Activated CD4-positive, alpha-beta T cell treated with anti-CD3 and anti-CD28 coated beads for 36 hours (primary cell): ENCODE measurements at regions not wholly inside any gene's neighbourhood (a gene's known extent, or its start where the extent isn't known, plus 50 kb on each side); places are given as distances from the start of the nearest gene placed in this dataset.
"Not testable (repeated sequence)": the region's sequence is repeated elsewhere in the genome, so short reads cannot be mapped to it uniquely, and the experiment has no call there.

Experiments used
- ATAC-seq: fragments of 200-7000 bp; cut with Tn5 transposase; one replicate; pipeline ENCODE4 v1.10.0; 2021; ENCODE audit warnings: mild to moderate bottlenecking, moderate library complexity
- CTCF ChIA-PET: fragments of 350-600 bp; sonication (Branson Sonifier 250); formaldehyde crosslinking; loops from one replicate; lab custom pipeline; 2021; ENCODE audit warnings: antibody characterized with exemption; lab: Charles Lee
- POLR2A ChIA-PET: fragments of 350-600 bp; sonication (Branson Sonifier 250); formaldehyde crosslinking; loops from one replicate; lab custom pipeline; 2021; ENCODE audit warnings: antibody characterized with exemption, inconsistent platforms; lab: Charles Lee
- DNase-seq: peaks from one replicate; pipeline ENCODE4 v3.0.0-alpha.2; 2020
- H3K27ac Mint-ChIP-seq: one replicate; pipeline ENCODE4 v1.8.0; 2021; ENCODE audit warnings: mixed read lengths
- H3K27me3 Mint-ChIP-seq: one replicate; pipeline ENCODE4 v1.8.0; 2021; ENCODE audit warnings: mixed read lengths
- H3K36me3 Mint-ChIP-seq: one replicate; pipeline ENCODE4 v1.8.0; 2021; ENCODE audit warnings: low read depth, mixed read lengths
- H3K4me1 Mint-ChIP-seq: one replicate; pipeline ENCODE4 v1.8.0; 2021; ENCODE audit warnings: mixed read lengths
- H3K4me3 Mint-ChIP-seq: one replicate; pipeline ENCODE4 v1.8.0; 2021; ENCODE audit warnings: mild to moderate bottlenecking, moderate library complexity, mixed read lengths
- H3K9me3 Mint-ChIP-seq: one replicate; pipeline ENCODE4 v1.8.0; 2021; ENCODE audit warnings: low read depth, mixed read lengths
- intact Hi-C, 2 experiments: fragments of 100-400 bp; cut with DNase I in 1 of 2; cut with micrococcal nuclease in 1 of 2; formaldehyde crosslinking; loops; one replicate each; pipeline versions ENCODE4 v1.14.2 to v1.15.1; 2022 to 2024; cut with DNase I, micrococcal nuclease

DNA sequence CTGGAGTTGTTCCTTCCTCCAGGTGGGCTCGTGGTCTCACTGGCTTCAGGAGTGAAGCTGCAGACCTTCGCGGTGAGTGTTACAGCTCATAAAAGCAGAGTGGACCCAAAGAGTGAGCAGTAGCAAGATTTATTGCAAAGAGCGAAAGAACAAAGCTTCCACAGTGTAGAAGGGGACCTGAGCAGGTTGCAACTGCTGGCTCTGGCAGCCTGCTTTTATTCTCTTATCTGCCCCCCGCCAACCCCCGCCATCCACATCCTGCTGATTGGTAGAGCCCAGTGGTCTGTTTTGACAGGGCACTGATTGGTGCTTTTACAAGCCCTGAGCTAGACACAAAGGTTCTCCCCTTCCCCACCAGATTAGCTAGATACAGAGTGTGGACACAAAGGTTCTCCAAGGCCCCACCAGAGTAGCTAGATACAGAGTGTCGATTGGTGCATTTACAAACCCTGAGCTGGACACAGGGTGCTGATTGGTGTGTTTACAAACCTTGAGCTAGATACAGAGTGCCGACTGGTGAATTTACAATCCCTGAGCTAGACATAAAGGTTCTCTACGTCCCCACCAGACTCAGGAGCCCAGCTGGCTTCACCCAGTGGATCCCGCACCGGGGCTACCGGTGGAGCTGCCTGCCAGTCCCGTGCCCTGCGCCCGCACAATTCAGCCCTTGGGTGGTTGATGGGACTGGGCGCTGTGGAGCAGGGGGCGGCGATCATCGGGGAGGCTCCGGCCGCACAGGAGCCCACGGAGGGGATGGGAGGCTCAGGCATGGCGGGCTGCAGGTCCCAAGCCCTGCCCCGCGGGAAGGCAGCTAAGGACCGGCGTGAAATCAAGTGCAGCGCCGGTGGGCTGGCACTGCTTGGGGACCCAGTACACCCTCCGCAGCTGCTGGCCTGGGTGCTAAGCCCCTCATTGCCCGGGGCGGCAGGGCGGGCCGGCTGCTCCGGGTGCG lies 999.5 kb upstream of the SPRY2 start:
- H3K27ac Mint-ChIP-seq, DNase-seq, H3K4me3 Mint-ChIP-seq, H3K4me1 Mint-ChIP-seq, CTCF ChIA-PET, H3K36me3 Mint-ChIP-seq, H3K27me3 Mint-ChIP-seq, intact Hi-C loops, POLR2A ChIA-PET, ATAC-seq, H3K9me3 Mint-ChIP-seq: not testable (repeated sequence)

DNA sequence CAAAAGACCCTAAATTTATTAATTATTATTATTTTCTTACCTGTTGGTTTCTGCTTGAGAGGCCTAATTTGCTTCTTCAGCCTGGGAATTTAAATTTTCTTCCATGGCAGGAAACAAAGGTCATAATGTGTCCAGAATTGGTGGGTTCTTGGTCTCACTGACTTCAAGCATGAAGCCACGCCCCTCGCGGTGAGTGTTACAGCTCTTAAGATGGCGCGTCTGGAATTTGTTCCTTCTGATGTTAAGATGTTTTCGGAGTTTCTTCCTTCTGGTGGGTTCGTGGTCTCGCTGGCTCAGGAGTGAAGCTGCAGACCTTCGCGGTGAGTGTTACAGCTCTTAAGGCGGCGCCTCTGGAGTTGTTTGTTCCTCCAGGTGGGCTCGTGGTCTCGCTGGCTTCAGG lies 998.7 kb upstream of the SPRY2 start:
- H3K27me3 Mint-ChIP-seq, intact Hi-C loops, DNase-seq: not testable (repeated sequence)

DNA sequence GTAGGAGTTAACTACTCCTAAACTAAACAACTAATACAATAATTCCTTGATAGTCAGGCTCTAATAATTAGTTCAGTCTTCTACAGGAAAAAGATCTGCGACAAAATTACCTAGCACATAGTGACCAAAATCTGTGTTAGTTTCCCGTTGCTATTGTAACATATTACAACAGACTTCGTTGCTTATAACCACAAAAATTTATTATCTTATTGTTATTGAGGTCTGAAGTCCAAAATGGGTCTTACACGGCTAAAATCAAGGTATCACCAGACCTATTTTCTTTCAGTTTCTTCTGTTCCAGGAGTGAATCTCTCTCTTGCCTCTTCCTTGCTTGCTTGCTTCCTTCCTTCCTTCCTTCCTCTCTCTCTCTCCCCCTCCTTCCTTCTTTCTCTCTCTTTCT lies 993.6 kb upstream of the SPRY2 start:
- H3K4me3 Mint-ChIP-seq = no peak overlapping the region
- ChIA-PET POLR2A (no interaction called here), CTCF (no interaction called here)
- peaks cover 13% of the 10 kb centered on the region for H3K9me3 Mint-ChIP-seq
- DNase-seq (no peak), ATAC-seq (no peak)
- no peak overlapping the region for H3K27ac Mint-ChIP-seq
- intact Hi-C loops = no loop called here
- H3K36me3 Mint-ChIP-seq = no peaks in the 10 kb centered on the region
- no peaks in the 10 kb centered on the region for H3K27me3 Mint-ChIP-seq
- no peaks in the 10 kb centered on the region for H3K4me1 Mint-ChIP-seq

More for the DNA sequence above, 998.7 kb upstream of the SPRY2 start:
- H3K9me3 Mint-ChIP-seq, H3K36me3 Mint-ChIP-seq, ATAC-seq, POLR2A ChIA-PET, CTCF ChIA-PET, H3K27ac Mint-ChIP-seq, H3K4me3 Mint-ChIP-seq, H3K4me1 Mint-ChIP-seq: not testable (repeated sequence)

DNA sequence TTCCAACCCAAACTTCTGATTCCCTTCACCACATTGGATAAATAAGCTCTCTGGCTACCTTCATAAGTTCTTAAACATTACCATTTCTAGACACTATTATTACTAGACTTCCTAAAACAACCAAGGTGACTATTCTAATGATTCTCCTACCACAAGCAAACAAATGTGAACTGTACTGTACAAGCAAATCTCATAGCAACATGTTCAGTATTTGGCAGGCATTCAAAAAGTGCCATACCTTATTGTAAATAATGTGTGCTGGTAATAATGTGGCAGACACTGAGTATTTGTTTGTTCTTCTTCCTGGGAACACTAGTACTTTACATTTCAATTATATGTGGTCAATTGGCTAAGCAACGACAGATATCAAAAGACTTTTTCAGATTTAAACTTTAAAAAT lies 986.0 kb upstream of the SPRY2 start:
- Mint-ChIP-seq H3K4me3 (no peak overlapping the region), H3K36me3 (no peaks in the 10 kb centered on the region), H3K27ac (no peak overlapping the region), H3K27me3 (no peaks in the 10 kb centered on the region), H3K9me3 (peaks cover 9% of the 10 kb centered on the region), H3K4me1 (no peaks in the 10 kb centered on the region)
- intact Hi-C loops = no loop called here
- ATAC-seq (no peak), DNase-seq (no peak)
- CTCF ChIA-PET = no interaction called here
- POLR2A ChIA-PET = no interaction called here

DNA sequence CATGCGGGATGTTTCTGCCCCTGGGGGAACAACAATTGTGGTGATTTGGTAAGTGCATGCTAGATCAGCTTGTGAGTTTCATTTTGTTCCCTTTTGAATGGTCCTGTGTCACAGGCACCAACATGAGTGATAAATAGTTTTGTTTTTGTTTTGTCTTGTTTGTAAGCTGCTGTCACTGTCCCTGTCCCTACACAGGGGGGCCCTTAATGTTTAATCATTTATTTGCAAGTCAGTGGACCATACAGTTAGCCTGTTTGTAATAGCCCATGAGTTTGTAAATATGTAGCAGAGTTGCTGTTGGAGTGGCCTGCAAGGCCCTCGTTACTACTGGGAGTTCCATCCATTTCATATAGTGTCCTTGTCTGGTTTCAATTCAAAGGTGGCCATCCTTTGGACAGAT lies 979.6 kb upstream of the SPRY2 start:
- ATAC-seq (no peak), DNase-seq (no peak)
- Mint-ChIP-seq H3K4me3 (no peak overlapping the region), H3K36me3 (no peaks in the 10 kb centered on the region), H3K27me3 (no peaks in the 10 kb centered on the region), H3K9me3 (peaks cover 7% of the 10 kb centered on the region), H3K4me1 (no peaks in the 10 kb centered on the region), H3K27ac (no peak overlapping the region)
- intact Hi-C loops = no loop called here
- POLR2A ChIA-PET = no interaction called here
- CTCF ChIA-PET = no interaction called here

DNA sequence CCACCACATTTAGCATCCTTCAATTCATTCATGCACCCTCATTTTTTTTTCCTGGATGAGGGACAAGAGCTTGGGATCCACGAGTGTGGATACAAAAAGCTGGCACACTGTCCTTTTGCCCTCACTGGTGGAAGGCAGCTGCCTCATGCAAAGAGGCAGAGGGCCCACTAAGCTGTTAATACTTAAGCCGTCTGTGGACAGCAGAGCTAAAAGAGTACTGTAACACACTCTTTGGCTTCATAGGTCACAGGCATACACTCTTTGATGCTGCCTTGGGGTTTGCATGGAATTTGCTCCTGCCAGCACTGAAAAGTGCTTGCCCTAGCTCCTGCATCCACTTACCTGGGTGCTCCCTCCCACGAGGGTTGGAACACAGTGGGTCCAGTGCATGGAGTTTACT lies 978.4 kb upstream of the SPRY2 start:
- ChIA-PET POLR2A (interaction anchor here (0.7 kb wide), 1 partner anchor 267 kb away, joined by 3 read pairs; no protein-coding TSS in a partner anchor), CTCF (interaction anchor here (0.6 to 0.7 kb wide), 2 partner anchors 18 to 42 kb away, joined by 3 read pairs; no protein-coding TSS in a partner anchor)
- no peak for ATAC-seq

DNA sequence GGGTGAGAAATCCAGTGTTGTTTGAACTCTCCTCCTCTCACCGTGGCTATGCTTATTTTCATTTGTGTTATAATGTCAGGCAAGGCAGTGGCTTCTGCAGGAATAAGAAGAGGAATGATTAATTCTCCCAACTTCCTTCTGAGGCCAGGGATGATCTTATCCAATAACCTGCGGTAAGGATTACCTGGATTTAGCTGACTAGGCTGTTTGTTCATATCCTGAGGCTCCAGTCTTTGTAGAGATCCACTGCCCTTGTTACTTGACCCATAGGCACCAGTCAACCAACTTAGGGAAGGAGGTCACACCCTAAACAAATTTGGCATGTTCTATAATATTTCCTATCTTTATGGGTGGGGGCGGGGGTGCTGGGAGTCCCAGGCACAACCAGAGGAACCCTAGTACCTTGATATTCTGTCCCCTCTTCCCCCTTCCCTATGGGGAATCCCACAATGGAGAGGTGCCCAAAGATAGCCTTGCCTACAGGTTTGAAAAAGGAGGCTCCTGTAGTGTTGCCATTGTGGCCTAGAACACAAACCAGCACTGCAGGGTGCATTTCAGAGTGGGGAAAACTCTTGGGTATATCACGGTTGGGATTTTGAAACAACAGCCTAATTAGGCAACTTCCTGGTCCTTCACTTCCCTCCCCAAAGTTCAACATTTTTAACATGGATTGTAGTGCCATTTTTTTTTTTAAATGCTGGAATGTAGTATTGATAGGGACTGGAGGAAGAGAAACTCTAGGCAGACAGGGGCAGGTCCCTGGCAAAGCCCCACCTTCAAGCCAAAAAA lies 977.5 kb upstream of the SPRY2 start:
- no peak overlapping the region for H3K4me3 Mint-ChIP-seq
- ChIA-PET CTCF (no interaction called here), POLR2A (interaction anchor here (0.7 kb wide), 1 partner anchor 266 kb away, joined by 3 read pairs; no protein-coding TSS in a partner anchor)
- no peak overlapping the region for H3K27ac Mint-ChIP-seq
- H3K27me3 Mint-ChIP-seq = no peaks in the 10 kb centered on the region
- H3K4me1 Mint-ChIP-seq = no peaks in the 10 kb centered on the region
- H3K36me3 Mint-ChIP-seq = no peaks in the 10 kb centered on the region
- no peak for ATAC-seq
- DNase-seq = no peak
- H3K9me3 Mint-ChIP-seq = peaks cover 7% of the 10 kb centered on the region
- intact Hi-C loops = no loop called here

More for the DNA sequence above, 978.4 kb upstream of the SPRY2 start:
- peaks cover 7% of the 10 kb centered on the region for H3K9me3 Mint-ChIP-seq
- DNase-seq = no peak
- intact Hi-C loops = no loop called here
- H3K4me3 Mint-ChIP-seq = no peak overlapping the region
- H3K27ac Mint-ChIP-seq = no peak overlapping the region
- no peaks in the 10 kb centered on the region for H3K27me3 Mint-ChIP-seq
- no peaks in the 10 kb centered on the region for H3K36me3 Mint-ChIP-seq
- no peaks in the 10 kb centered on the region for H3K4me1 Mint-ChIP-seq

DNA sequence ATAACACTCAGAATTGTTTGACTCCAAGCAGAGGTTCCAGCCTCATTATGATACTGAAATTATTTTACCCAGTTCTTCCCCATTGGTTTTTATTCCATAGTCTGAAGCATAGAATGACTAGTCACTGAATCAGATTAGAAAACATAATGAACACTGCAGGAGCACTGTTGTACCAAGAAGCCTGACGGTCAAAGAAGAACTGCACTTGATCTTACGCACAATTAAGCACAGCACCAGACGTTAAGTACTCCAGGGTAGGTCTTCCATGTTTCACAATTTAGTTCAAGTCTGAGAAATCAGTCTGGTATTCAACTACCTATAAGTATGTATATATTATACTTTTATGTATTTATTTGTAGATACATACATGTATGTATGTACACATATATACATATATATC lies 973.5 kb upstream of the SPRY2 start:
- no peak overlapping the region for H3K4me3 Mint-ChIP-seq
- CTCF ChIA-PET = no interaction called here
- ATAC-seq = no peak

DNA sequence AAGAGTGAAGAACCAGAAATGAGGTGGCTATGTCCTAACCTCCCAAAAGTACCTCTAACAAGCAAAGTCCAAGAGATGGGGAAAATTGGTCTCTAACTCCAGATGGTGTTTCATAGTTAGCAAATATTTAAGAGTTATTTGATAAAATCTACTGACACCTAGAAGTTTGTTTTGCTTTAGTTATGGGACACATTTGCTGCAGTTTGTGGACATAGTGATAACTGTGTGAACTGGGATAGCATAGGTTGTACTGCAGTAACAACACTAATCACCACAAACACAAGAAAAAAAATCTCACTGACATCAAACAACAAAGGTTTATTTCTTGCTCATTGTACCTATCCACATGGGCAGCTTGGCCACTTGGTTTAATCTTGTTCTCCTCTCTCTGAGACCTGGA lies 965.0 kb upstream of the SPRY2 start:
- no peaks in the 10 kb centered on the region for H3K27me3 Mint-ChIP-seq
- H3K36me3 Mint-ChIP-seq = no peaks in the 10 kb centered on the region
- no peak for DNase-seq
- ATAC-seq = no peak
- POLR2A ChIA-PET = no interaction called here
- CTCF ChIA-PET = no interaction called here
- H3K4me3 Mint-ChIP-seq = no peak overlapping the region
- no peaks in the 10 kb centered on the region for H3K4me1 Mint-ChIP-seq
- peaks cover 6% of the 10 kb centered on the region for H3K9me3 Mint-ChIP-seq
- no peak overlapping the region for H3K27ac Mint-ChIP-seq
- intact Hi-C loops = no loop called here

More for the DNA sequence above, 973.5 kb upstream of the SPRY2 start:
- Mint-ChIP-seq H3K27me3 (no peaks in the 10 kb centered on the region), H3K27ac (no peak overlapping the region), H3K9me3 (peaks cover 10% of the 10 kb centered on the region), H3K36me3 (no peaks in the 10 kb centered on the region), H3K4me1 (no peaks in the 10 kb centered on the region)
- intact Hi-C loops = no loop called here
- POLR2A ChIA-PET = no interaction called here
- DNase-seq = no peak

DNA sequence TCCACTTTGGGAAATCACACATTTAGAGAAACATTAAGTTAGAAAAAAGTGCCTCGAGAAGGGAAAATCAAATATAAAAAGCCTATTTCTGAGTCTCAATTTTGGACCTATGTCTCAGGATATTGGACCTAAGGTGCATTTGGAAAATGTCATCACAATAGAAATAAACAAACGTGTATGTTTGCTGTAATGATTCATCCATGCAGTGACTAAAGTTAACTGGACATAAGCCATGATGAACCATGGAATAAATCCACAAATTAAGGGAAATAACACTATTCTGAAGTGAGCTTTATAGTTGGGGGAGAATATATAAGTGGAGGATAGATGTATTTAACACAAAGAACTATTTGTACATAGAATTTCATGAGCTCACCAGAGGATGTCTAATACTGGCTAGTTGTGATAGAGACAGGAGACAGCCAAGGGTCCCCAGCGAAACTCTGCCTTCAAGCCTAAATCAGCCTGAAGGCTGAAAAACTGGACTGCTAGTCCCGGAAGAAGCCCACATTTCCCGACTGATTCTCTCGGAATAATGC lies 963.3 kb upstream of the SPRY2 start:
- Mint-ChIP-seq H3K27me3 (no peaks in the 10 kb centered on the region), H3K4me1 (no peaks in the 10 kb centered on the region), H3K27ac (no peak overlapping the region), H3K36me3 (no peaks in the 10 kb centered on the region), H3K9me3 (peaks cover 6% of the 10 kb centered on the region), H3K4me3 (no peak overlapping the region)
- POLR2A ChIA-PET = no interaction called here
- intact Hi-C loops = no loop called here
- CTCF ChIA-PET = no interaction called here
- no peak for ATAC-seq
- DNase-seq = no peak

DNA sequence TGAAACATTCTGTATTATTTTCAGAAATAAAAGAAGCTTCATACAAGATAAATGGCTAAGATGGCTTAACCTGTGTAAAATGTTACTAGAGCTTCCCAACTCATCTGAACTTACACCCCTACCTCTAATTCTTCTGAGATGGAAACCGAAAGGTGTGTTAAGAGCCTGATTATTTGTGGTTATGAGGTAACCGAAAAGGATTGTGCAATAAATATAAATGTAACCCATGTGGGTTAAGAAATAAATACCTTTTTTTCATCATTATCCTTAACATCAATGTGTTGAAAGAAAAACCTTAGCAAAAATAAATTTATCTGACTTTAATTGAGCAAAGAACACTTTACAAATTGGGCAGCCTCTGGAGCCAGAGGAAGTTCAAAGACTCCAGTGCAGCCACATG lies 961.8 kb upstream of the SPRY2 start:
- Mint-ChIP-seq H3K36me3 (no peaks in the 10 kb centered on the region), H3K27ac (no peak overlapping the region), H3K4me3 (no peak overlapping the region), H3K4me1 (no peaks in the 10 kb centered on the region), H3K27me3 (no peaks in the 10 kb centered on the region), H3K9me3 (peaks cover 6% of the 10 kb centered on the region)
- ChIA-PET CTCF (interaction anchor here (0.7 kb wide), 2 partner anchors 20 to 232 kb away, joined by 3 read pairs; no protein-coding TSS in a partner anchor), POLR2A (no interaction called here)
- DNase-seq = no peak
- ATAC-seq = no peak
- intact Hi-C loops = no loop called here
